Activated T-cell treated with anti-CD3 and anti-CD28 coated beads for 1 hour (primary cell): ENCODE measurements at regions not wholly inside any gene's neighbourhood (a gene's known extent, or its start where the extent isn't known, plus 50 kb on each side); places are given as distances from the start of the nearest gene placed in this dataset.

Experiments used
- DNase-seq: peaks from one replicate; pipeline ENCODE4 v3.0.0-alpha.2; 2020; ENCODE audit warnings: low read depth

GRCh38 chr11:80844110-80844819 lies 1403.4 kb upstream of the TENM4 start:
- DNase-seq, result no peak

- DNase-seq, result no peak
Observed at GRCh38 chr11:80843266-80843974, 1402.6 kb upstream of the TENM4 start.

- DNase-seq, result no peak
Observed at GRCh38 chr11:80842246-80842645, 1401.4 kb upstream of the TENM4 start.

GRCh38 chr11:80841675-80842074 lies 1400.8 kb upstream of the TENM4 start:
- no peak for DNase-seq

GRCh38 chr11:80838153-80838552 lies 1397.3 kb upstream of the TENM4 start:
- no peak for DNase-seq

- DNase-seq, result no peak
Observed at GRCh38 chr11:80837051-80837450, 1396.2 kb upstream of the TENM4 start.

GRCh38 chr11:80831374-80831773 lies 1390.5 kb upstream of the TENM4 start:
- DNase-seq, result no peak

- no peak for DNase-seq
Observed at GRCh38 chr11:80827781-80828180, 1387.0 kb upstream of the TENM4 start.

- no peak for DNase-seq
Observed at GRCh38 chr11:80826808-80827207, 1386.0 kb upstream of the TENM4 start.

- no peak for DNase-seq
Observed at GRCh38 chr11:80822308-80822707, 1381.5 kb upstream of the TENM4 start.

GRCh38 chr11:80819271-80819670 lies 1378.4 kb upstream of the TENM4 start:
- DNase-seq, result no peak

- no peak for DNase-seq
Observed at GRCh38 chr11:80816966-80817365, 1376.1 kb upstream of the TENM4 start.

- DNase-seq, result no peak
Observed at GRCh38 chr11:80816454-80816847, 1375.6 kb upstream of the TENM4 start.

- no peak for DNase-seq
Observed at GRCh38 chr11:80815752-80816453, 1375.1 kb upstream of the TENM4 start.

GRCh38 chr11:80814813-80815212 lies 1374.0 kb upstream of the TENM4 start:
- DNase-seq, result no peak

- no peak for DNase-seq
Observed at GRCh38 chr11:80810695-80811094, 1369.9 kb upstream of the TENM4 start.

- no peak for DNase-seq
Observed at GRCh38 chr11:80798174-80798573, 1357.3 kb upstream of the TENM4 start.

- DNase-seq, result no peak
Observed at GRCh38 chr11:80783561-80783960, 1342.7 kb upstream of the TENM4 start.

GRCh38 chr11:80782135-80782885 lies 1341.5 kb upstream of the TENM4 start:
- no peak for DNase-seq

- no peak for DNase-seq
Observed at GRCh38 chr11:80779905-80780605, 1339.2 kb upstream of the TENM4 start.

- DNase-seq, result no peak
Observed at GRCh38 chr11:80778941-80779340, 1338.1 kb upstream of the TENM4 start.

- DNase-seq, result no peak
Observed at GRCh38 chr11:80778432-80778831, 1337.6 kb upstream of the TENM4 start.
